ENCODE measurements at regions not wholly inside any gene's neighbourhood (a gene's known extent, or its start where the extent isn't known, plus 50 kb on each side); places are given as distances from the start of the nearest gene placed in this dataset.

DNA sequence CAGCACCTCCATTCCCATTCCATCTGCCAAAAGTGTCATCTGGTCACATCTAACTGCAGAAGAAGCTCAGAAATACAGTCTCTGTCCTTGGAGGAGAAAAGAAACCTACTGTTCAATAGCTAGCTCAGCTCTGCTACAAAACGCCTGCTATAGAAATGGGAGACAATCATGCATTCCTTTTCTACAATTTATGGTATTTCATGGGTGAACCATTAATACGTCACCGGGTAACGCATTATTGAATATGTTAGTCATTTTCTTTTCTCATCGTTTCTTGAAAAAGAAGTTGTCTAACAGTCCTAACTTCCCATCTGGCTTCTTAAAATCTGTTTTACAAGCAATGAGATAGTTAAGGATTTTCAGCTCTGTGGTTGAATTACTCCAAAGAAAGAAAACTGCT, 496.7 kb upstream of the RBFOX1 start:
- Histone ChIP-seq H3K79me2 (ENCODE audit: low read length) (no peaks in the 10 kb centered on the region), H2AFZ (ENCODE audit: low read depth, low read length) (no peak overlapping the region), H3K4me1 (ENCODE audit: low read length) (no peaks in the 10 kb centered on the region), H3K4me3 (ENCODE audit: low read length) (no peak overlapping the region), H4K20me1 (ENCODE audit: insufficient read depth, low read length) (no peaks in the 10 kb centered on the region), H3K36me3 (replicated peaks; ENCODE audit: low read depth, low read length) (no peaks in the 10 kb centered on the region), H3K9ac (ENCODE audit: low read length) (no peak overlapping the region), H3K9me3 (ENCODE audit: insufficient read depth, low read length) (no peaks in the 10 kb centered on the region), H3K4me2 (ENCODE audit: low read length) (no peak overlapping the region), H3K27ac (ENCODE audit: low read length) (no peak overlapping the region), H3K27me3 (ENCODE audit: low read depth, low read length) (no peaks in the 10 kb centered on the region)
- no peak for TF ChIP-seq CTCF (IDR thresholded peaks at IDR 0.05; ENCODE audit: low read depth, low read length)

GRCh38 chr16:6835516-6835915, 497.1 kb upstream of the RBFOX1 start:
- no peaks in the 10 kb centered on the region for H3K27me3 ChIP-seq (ENCODE audit: low read depth, low read length)
- H3K4me2 ChIP-seq (ENCODE audit: low read length), result no peak overlapping the region
- H3K9me3 ChIP-seq (ENCODE audit: insufficient read depth, low read length), result no peaks in the 10 kb centered on the region
- H3K4me1 ChIP-seq (ENCODE audit: low read length), result no peaks in the 10 kb centered on the region
- no peaks in the 10 kb centered on the region for H3K36me3 ChIP-seq (replicated peaks; ENCODE audit: low read depth, low read length)
- H3K27ac ChIP-seq (ENCODE audit: low read length), result no peak overlapping the region
- no peaks in the 10 kb centered on the region for H3K79me2 ChIP-seq (ENCODE audit: low read length)
- TF ChIP-seq EZH2phosphoT487 (IDR thresholded peaks at IDR 0.05; ENCODE audit: low read depth) (no peak), CTCF (IDR thresholded peaks at IDR 0.05; ENCODE audit: low read depth, low read length) (no peak)
- H4K20me1 ChIP-seq (ENCODE audit: insufficient read depth, low read length), result no peaks in the 10 kb centered on the region
- H3K9ac ChIP-seq (ENCODE audit: low read length), result no peak overlapping the region
- no peak overlapping the region for H3K4me3 ChIP-seq (ENCODE audit: low read length)
- no peak overlapping the region for H2AFZ ChIP-seq (ENCODE audit: low read depth, low read length)

DNA sequence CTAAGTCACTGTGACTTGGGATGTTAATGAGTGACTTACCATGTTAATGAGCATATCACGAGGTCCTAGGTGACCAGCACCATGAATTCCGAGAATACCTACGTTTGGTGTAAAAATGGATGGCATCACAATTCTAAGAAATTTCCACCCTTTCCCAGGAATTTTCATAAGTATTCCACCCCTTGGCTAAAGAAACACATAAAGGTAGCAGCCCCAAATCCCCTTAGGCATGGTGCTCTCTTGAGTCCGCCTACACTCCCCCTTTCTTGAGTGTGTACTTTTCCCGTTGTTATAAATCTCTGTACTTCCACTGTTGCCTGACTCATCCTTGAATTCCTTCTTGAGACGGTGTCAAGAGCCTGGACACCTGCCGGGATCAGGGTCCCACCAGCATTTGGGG, 504.0 kb upstream of the RBFOX1 start:
- Histone ChIP-seq H3K4me1 (ENCODE audit: low read length) (no peaks in the 10 kb centered on the region), H3K9ac (ENCODE audit: low read length) (no peak overlapping the region), H3K4me2 (ENCODE audit: low read length) (no peak overlapping the region), H3K4me3 (ENCODE audit: low read length) (no peak overlapping the region), H3K36me3 (replicated peaks; ENCODE audit: low read depth, low read length) (no peaks in the 10 kb centered on the region), H3K27me3 (ENCODE audit: low read depth, low read length) (no peaks in the 10 kb centered on the region), H4K20me1 (ENCODE audit: insufficient read depth, low read length) (no peaks in the 10 kb centered on the region), H2AFZ (ENCODE audit: low read depth, low read length) (no peak overlapping the region), H3K79me2 (ENCODE audit: low read length) (no peaks in the 10 kb centered on the region), H3K27ac (ENCODE audit: low read length) (no peak overlapping the region), H3K9me3 (ENCODE audit: insufficient read depth, low read length) (no peaks in the 10 kb centered on the region)
- TF ChIP-seq CTCF (IDR thresholded peaks at IDR 0.05; ENCODE audit: low read depth, low read length) (no peak), EZH2phosphoT487 (IDR thresholded peaks at IDR 0.05; ENCODE audit: low read depth) (no peak)

DNA sequence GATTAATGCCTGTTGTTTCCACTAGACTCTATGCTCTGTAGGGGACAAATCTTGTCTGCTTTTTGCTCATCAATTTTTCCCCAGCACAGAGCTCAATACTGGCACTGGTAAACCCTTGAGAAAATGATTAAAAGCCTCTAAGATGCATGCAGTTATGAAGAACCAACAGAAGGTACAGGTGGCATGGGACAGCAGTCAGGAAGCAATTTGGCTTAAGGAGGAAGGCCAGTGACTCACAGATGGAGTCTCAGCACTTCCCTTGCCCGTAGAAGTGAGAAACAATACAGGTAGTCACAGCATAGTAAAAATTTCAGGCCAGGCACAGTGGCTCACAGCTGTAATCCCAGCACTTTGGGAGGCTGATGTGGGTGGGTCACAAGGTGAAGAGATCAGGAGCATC, 504.7 kb upstream of the RBFOX1 start:
- Histone ChIP-seq H3K4me1 (ENCODE audit: low read length) (no peaks in the 10 kb centered on the region), H3K27me3 (ENCODE audit: low read depth, low read length) (no peaks in the 10 kb centered on the region), H3K4me2 (ENCODE audit: low read length) (no peak overlapping the region), H3K9me3 (ENCODE audit: insufficient read depth, low read length) (no peaks in the 10 kb centered on the region), H3K36me3 (replicated peaks; ENCODE audit: low read depth, low read length) (no peaks in the 10 kb centered on the region), H3K79me2 (ENCODE audit: low read length) (no peaks in the 10 kb centered on the region), H3K9ac (ENCODE audit: low read length) (no peak overlapping the region), H3K4me3 (ENCODE audit: low read length) (no peak overlapping the region), H2AFZ (ENCODE audit: low read depth, low read length) (no peak overlapping the region), H4K20me1 (ENCODE audit: insufficient read depth, low read length) (no peaks in the 10 kb centered on the region), H3K27ac (ENCODE audit: low read length) (no peak overlapping the region)
- TF ChIP-seq EZH2phosphoT487 (IDR thresholded peaks at IDR 0.05; ENCODE audit: low read depth) (no peak), CTCF (IDR thresholded peaks at IDR 0.05; ENCODE audit: low read depth, low read length) (no peak)
